Naive thymus-derived CD4-positive, alpha-beta T cell (primary cell): ENCODE measurements at regions not wholly inside any gene's neighbourhood (a gene's known extent, or its start where the extent isn't known, plus 50 kb on each side); places are given as distances from the start of the nearest gene placed in this dataset.

ENCODE experiments used
- ATAC-seq: fragments of 150-1000 bp; cut with Tn5 transposase; 2 replicates; pipeline ENCODE4 v1.10.0; 2021; ENCODE audit warnings: mild to moderate bottlenecking, moderate library complexity
- CTCF ChIA-PET: fragments of 350-600 bp; sonication (Branson Sonifier 250); formaldehyde crosslinking; loops from one replicate; lab custom pipeline; 2021; ENCODE audit warnings: antibody characterized with exemption; lab: Charles Lee
- POLR2A ChIA-PET: fragments of 350-600 bp; sonication (Branson Sonifier 250); formaldehyde crosslinking; loops from one replicate; lab custom pipeline; 2021; ENCODE audit warnings: antibody characterized with exemption, inconsistent platforms; lab: Charles Lee
- DNase-seq, 9 donors: peaks; one replicate each; pipeline versions ENCODE4 v3.0.0 to v3.0.0-alpha.2; 2020 to 2022; ENCODE audit warnings: mixed read lengths in 1 of 9
- H3K27ac ChIP-seq: one replicate; pipeline ENCODE4 v1.7.0; 2013; ENCODE audit warnings: mild to moderate bottlenecking, low read depth, low read length, moderate library complexity
- H3K27me3 ChIP-seq, 2 donors: one replicate each; pipeline ENCODE4 v1.7.0; 2013; ENCODE audit warnings: low read length in 2 of 2, mild to moderate bottlenecking in 2 of 2, moderate library complexity in 2 of 2; ENCODE audit not compliant: control insufficient read depth in 2 of 2, insufficient read depth in 2 of 2
- H3K36me3 ChIP-seq, 3 experiments: 1 replicate in 2 of 3; 2 replicates in 1 of 3; pipeline ENCODE4 v1.7.0; 2013; ENCODE audit warnings: low read length in 3 of 3, mild to moderate bottlenecking in 3 of 3, moderate library complexity in 1 of 3; ENCODE audit not compliant: insufficient read depth in 3 of 3, control insufficient read depth in 2 of 3
- H3K4me1 ChIP-seq, 2 donors: one replicate each; pipeline ENCODE4 v1.7.0; 2013; ENCODE audit warnings: low read length in 2 of 2, mild to moderate bottlenecking in 2 of 2, moderate library complexity in 1 of 2; ENCODE audit not compliant: control insufficient read depth in 2 of 2, insufficient read depth in 2 of 2
- H3K4me3 ChIP-seq: 2 replicates; pipeline ENCODE4 v1.7.0; 2013; ENCODE audit warnings: mild to moderate bottlenecking, low read length
- H3K9me3 ChIP-seq, 3 experiments: 1 replicate in 2 of 3; 2 replicates in 1 of 3; pipeline ENCODE4 v1.7.0; 2013; ENCODE audit warnings: low read length in 3 of 3; ENCODE audit not compliant: control insufficient read depth in 2 of 3
- H3K27ac Mint-ChIP-seq, 9 donors: one replicate each; pipeline ENCODE4 v1.8.0; 2020 to 2022; ENCODE audit warnings: mixed read lengths in 9 of 9, mild to moderate bottlenecking in 8 of 9, moderate library complexity in 5 of 9, inconsistent platforms in 2 of 9
- H3K27me3 Mint-ChIP-seq, 5 donors: one replicate each; pipeline ENCODE4 v1.8.0; 2021 to 2022; ENCODE audit warnings: mixed read lengths in 5 of 5, mild to moderate bottlenecking in 1 of 5
- H3K36me3 Mint-ChIP-seq, 5 donors: one replicate each; pipeline ENCODE4 v1.8.0; 2020 to 2022; ENCODE audit warnings: mixed read lengths in 5 of 5, mild to moderate bottlenecking in 3 of 5, inconsistent platforms in 1 of 5
- H3K4me1 Mint-ChIP-seq, 7 donors: one replicate each; pipeline ENCODE4 v1.8.0; 2020 to 2022; ENCODE audit warnings: mixed read lengths in 7 of 7, mild to moderate bottlenecking in 3 of 7, inconsistent platforms in 1 of 7
- H3K4me3 Mint-ChIP-seq, 10 donors: one replicate each; pipeline ENCODE4 v1.8.0; 2020 to 2022; ENCODE audit warnings: mild to moderate bottlenecking in 10 of 10, mixed read lengths in 10 of 10, moderate library complexity in 6 of 10, inconsistent platforms in 2 of 10
- H3K9me3 Mint-ChIP-seq, 11 donors: one replicate each; pipeline ENCODE4 v1.8.0; 2020 to 2022; ENCODE audit warnings: mixed read lengths in 11 of 11, mild to moderate bottlenecking in 4 of 11, inconsistent platforms in 1 of 11, moderate library complexity in 1 of 11
- intact Hi-C, 2 donors: fragments of 100-400 bp; cut with micrococcal nuclease; formaldehyde crosslinking; loops; one replicate each; pipeline ENCODE4 v1.15.1; 2023

GRCh38 chr5:40288800-40289485 is 390.8 kb upstream of the PTGER4 start:
- no peak for ATAC-seq
- Mint-ChIP-seq H3K9me3 (peaks cover 0 to 18% (median 0%) of the 10 kb centered on the region in 11 donors), H3K27me3 (no peaks in the 10 kb centered on the region), H3K36me3 (peaks cover 0 to 13% (median 0%) of the 10 kb centered on the region in 5 donors), H3K4me3 (no peak overlapping the region), H3K27ac (peak overlapping the region in 1 of 9 donors; percentile 27), H3K4me1 (peaks cover 0 to 8% (median 0%) of the 10 kb centered on the region in 7 donors)
- no peaks in the 10 kb centered on the region for H3K36me3 ChIP-seq
- CTCF ChIA-PET: no interaction called here
- H3K27me3 ChIP-seq: no peaks in the 10 kb centered on the region
- H3K27ac ChIP-seq: no peak overlapping the region
- H3K4me3 ChIP-seq: no peak overlapping the region
- H3K4me1 ChIP-seq: no peaks in the 10 kb centered on the region
- POLR2A ChIA-PET: no interaction called here
- intact Hi-C loops: no loop called here
- no peaks in the 10 kb centered on the region for H3K9me3 ChIP-seq
- DNase-seq: no peak

GRCh38 chr5:40284863-40285262 is 394.9 kb upstream of the PTGER4 start:
- intact Hi-C loops: no loop called here
- no peak overlapping the region for H3K4me3 Mint-ChIP-seq
- H3K36me3 Mint-ChIP-seq: peaks cover 0 to 10% (median 0%) of the 10 kb centered on the region in 5 donors
- H3K27ac Mint-ChIP-seq: no peak overlapping the region
- POLR2A ChIA-PET: interaction anchor here (0.6 kb wide), 1 partner anchor 14 kb away, joined by 3 read pairs; no protein-coding TSS in a partner anchor
- Histone ChIP-seq H3K9me3 (no peaks in the 10 kb centered on the region), H3K36me3 (no peaks in the 10 kb centered on the region), H3K4me3 (no peak overlapping the region), H3K4me1 (no peaks in the 10 kb centered on the region), H3K27me3 (no peaks in the 10 kb centered on the region), H3K27ac (no peak overlapping the region)
- H3K4me1 Mint-ChIP-seq: no peaks in the 10 kb centered on the region
- ATAC-seq (no peak), DNase-seq (no peak)
- peaks cover 0 to 7% (median 0%) of the 10 kb centered on the region in 11 donors for H3K9me3 Mint-ChIP-seq
- no peaks in the 10 kb centered on the region for H3K27me3 Mint-ChIP-seq
- CTCF ChIA-PET: no interaction called here

- no peak overlapping the region for H3K4me3 Mint-ChIP-seq
- no peaks in the 10 kb centered on the region for H3K9me3 ChIP-seq
- intact Hi-C loops: no loop called here
- no peak overlapping the region for H3K27ac Mint-ChIP-seq
- H3K36me3 ChIP-seq: no peaks in the 10 kb centered on the region
- H3K4me1 Mint-ChIP-seq: peaks cover 18 to 39% (median 33%) of the 10 kb centered on the region in 7 donors
- peaks cover 0 to 5% (median 0%) of the 10 kb centered on the region in 11 donors for H3K9me3 Mint-ChIP-seq
- peaks cover 9 to 16% of the 10 kb centered on the region in 2 donors for H3K4me1 ChIP-seq
- no peak overlapping the region for H3K4me3 ChIP-seq
- CTCF ChIA-PET: no interaction called here
- ATAC-seq: no peak
- no peaks in the 10 kb centered on the region for H3K27me3 ChIP-seq
- no peak overlapping the region for H3K27ac ChIP-seq
- H3K36me3 Mint-ChIP-seq: peaks cover 0 to 10% (median 0%) of the 10 kb centered on the region in 5 donors
- no peaks in the 10 kb centered on the region for H3K27me3 Mint-ChIP-seq
- POLR2A ChIA-PET: no interaction called here
- no peak for DNase-seq
These were observed 400.8 kb upstream of the PTGER4 start for GRCh38 chr5:40278881-40279280.

GRCh38 chr5:40277161-40277906 is 402.4 kb upstream of the PTGER4 start:
- Mint-ChIP-seq H3K4me3 (peak overlapping the region in 9 of 10 donors; percentile 7 to 72 (median 42)), H3K4me1 (peaks cover 18 to 39% (median 33%) of the 10 kb centered on the region in 7 donors), H3K9me3 (peaks cover 0 to 7% (median 0%) of the 10 kb centered on the region in 11 donors), H3K27ac (peak overlapping the region; percentile 66 to 88 (median 76)), H3K36me3 (peaks cover 0 to 16% (median 0%) of the 10 kb centered on the region in 5 donors), H3K27me3 (no peaks in the 10 kb centered on the region)
- intact Hi-C loops: loop anchor here in 1 of 2 donors (1.0 to 2.0 kb wide), 6 partner anchors 53 to 411 kb away; partner anchors contain the start of gene PTGER4
- Histone ChIP-seq H3K4me1 (peaks cover 9 to 16% of the 10 kb centered on the region in 2 donors), H3K4me3 (no peak overlapping the region), H3K36me3 (no peaks in the 10 kb centered on the region), H3K9me3 (no peaks in the 10 kb centered on the region), H3K27ac (peak overlapping the region; percentile 45), H3K27me3 (no peaks in the 10 kb centered on the region)
- ChIA-PET CTCF (no interaction called here), POLR2A (no interaction called here)
- ATAC-seq (peak; percentile 72), DNase-seq (peak in 2 of 9 donors; percentile 6 to 34)

GRCh38 chr5:40276426-40277102 is 403.2 kb upstream of the PTGER4 start:
- H3K4me3 Mint-ChIP-seq: peak overlapping the region in 6 of 10 donors; percentile 34 to 72 (median 42)
- H3K4me1 Mint-ChIP-seq: peaks cover 18 to 42% (median 33%) of the 10 kb centered on the region in 7 donors
- Histone ChIP-seq H3K27ac (no peak overlapping the region), H3K9me3 (no peaks in the 10 kb centered on the region), H3K4me3 (no peak overlapping the region), H3K36me3 (no peaks in the 10 kb centered on the region), H3K4me1 (peaks cover 9 to 16% of the 10 kb centered on the region in 2 donors), H3K27me3 (no peaks in the 10 kb centered on the region)
- DNase-seq (no peak), ATAC-seq (peak; percentile 29)
- CTCF ChIA-PET: no interaction called here
- H3K36me3 Mint-ChIP-seq: peaks cover 0 to 16% (median 0%) of the 10 kb centered on the region in 5 donors
- peak overlapping the region in 8 of 9 donors; percentile 66 to 88 (median 76) for H3K27ac Mint-ChIP-seq
- POLR2A ChIA-PET: no interaction called here
- peaks cover 0 to 7% (median 0%) of the 10 kb centered on the region in 11 donors for H3K9me3 Mint-ChIP-seq
- H3K27me3 Mint-ChIP-seq: no peaks in the 10 kb centered on the region
- intact Hi-C loops: loop anchor here in 1 of 2 donors (1.0 to 2.0 kb wide), 6 partner anchors 52 to 412 kb away; partner anchors contain the start of gene PTGER4

GRCh38 chr5:40274568-40274967 is 405.1 kb upstream of the PTGER4 start:
- peaks cover 9 to 16% of the 10 kb centered on the region in 2 donors for H3K4me1 ChIP-seq
- intact Hi-C loops: no loop called here
- DNase-seq: no peak
- ATAC-seq: no peak
- H3K27me3 ChIP-seq: no peaks in the 10 kb centered on the region
- Mint-ChIP-seq H3K36me3 (peaks cover 0 to 8% (median 0%) of the 10 kb centered on the region in 5 donors), H3K9me3 (peaks cover 0 to 3% (median 0%) of the 10 kb centered on the region in 11 donors), H3K4me3 (no peak overlapping the region), H3K27ac (no peak overlapping the region), H3K27me3 (no peaks in the 10 kb centered on the region), H3K4me1 (peaks cover 18 to 56% (median 34%) of the 10 kb centered on the region in 7 donors)
- H3K27ac ChIP-seq: no peak overlapping the region
- no peak overlapping the region for H3K4me3 ChIP-seq
- POLR2A ChIA-PET: no interaction called here
- H3K9me3 ChIP-seq: no peaks in the 10 kb centered on the region
- H3K36me3 ChIP-seq: no peaks in the 10 kb centered on the region
- CTCF ChIA-PET: no interaction called here
